Osteoblast (primary cell): ENCODE measurements at regions not wholly inside any gene's neighbourhood (a gene's known extent, or its start where the extent isn't known, plus 50 kb on each side); places are given as distances from the start of the nearest gene placed in this dataset.

Source experiments
- DNase-seq: peaks from one replicate; pipeline ENCODE4 v3.0.0; 2011; ENCODE audit warnings: low spot score, mixed read lengths; ENCODE audit not compliant: insufficient read length; ENCODE audit errors: missing footprints
- H2AFZ ChIP-seq: 2 replicates; pipeline ENCODE4 v1.6.0; 2011; ENCODE audit warnings: mild to moderate bottlenecking, low read length
- H3K27ac ChIP-seq: 2 replicates; pipeline ENCODE4 v1.5.1; 2011; ENCODE audit warnings: mild to moderate bottlenecking, low read depth, low read length, moderate library complexity
- H3K27me3 ChIP-seq: 2 replicates; pipeline ENCODE4 v1.6.0; 2012; ENCODE audit warnings: mild to moderate bottlenecking, control low read depth, inconsistent platforms, low read length, moderate library complexity; ENCODE audit not compliant: insufficient read depth
- H3K36me3 ChIP-seq: 2 replicates; pipeline ENCODE4 v1.5.1; 2011; ENCODE audit warnings: mild to moderate bottlenecking, low read length, control low read depth, moderate library complexity; ENCODE audit not compliant: insufficient read depth
- H3K4me1 ChIP-seq: 2 replicates; pipeline ENCODE4 v1.5.1; 2011; ENCODE audit warnings: mild to moderate bottlenecking, low read length, control low read depth, moderate library complexity; ENCODE audit not compliant: insufficient read depth
- H3K4me2 ChIP-seq: 2 replicates; pipeline ENCODE4 v1.6.0; 2011; ENCODE audit warnings: mild to moderate bottlenecking, low read length; ENCODE audit not compliant: insufficient read depth
- H3K4me3 ChIP-seq: fragments of 200-600 bp; sonication (generic); 3 replicates; pipeline ENCODE4 v1.5.1; 2012; ENCODE audit warnings: mild to moderate bottlenecking, low read length, inconsistent platforms; ENCODE audit not compliant: insufficient read depth
- H3K79me2 ChIP-seq: 2 replicates; pipeline ENCODE4 v1.6.0; 2012; ENCODE audit warnings: mild to moderate bottlenecking, low read length, control low read depth, inconsistent platforms; ENCODE audit not compliant: insufficient read depth
- H3K9me3 ChIP-seq: 2 replicates; pipeline ENCODE4 v1.5.1; 2011; ENCODE audit warnings: low read depth, low read length, control low read depth
- H4K20me1 ChIP-seq: 2 replicates; pipeline ENCODE4 v1.6.0; 2012; ENCODE audit warnings: mild to moderate bottlenecking, low read length, control low read depth; ENCODE audit not compliant: insufficient read depth
- TF ChIP-seq, protein P1 (sequence below): IDR thresholded peaks from 2 replicates; pipeline ENCODE4 v1.5.1; 2011; ENCODE audit warnings: mild to moderate bottlenecking, low read depth, low read length, moderate library complexity; ENCODE audit errors: extremely low read depth

DNA sequence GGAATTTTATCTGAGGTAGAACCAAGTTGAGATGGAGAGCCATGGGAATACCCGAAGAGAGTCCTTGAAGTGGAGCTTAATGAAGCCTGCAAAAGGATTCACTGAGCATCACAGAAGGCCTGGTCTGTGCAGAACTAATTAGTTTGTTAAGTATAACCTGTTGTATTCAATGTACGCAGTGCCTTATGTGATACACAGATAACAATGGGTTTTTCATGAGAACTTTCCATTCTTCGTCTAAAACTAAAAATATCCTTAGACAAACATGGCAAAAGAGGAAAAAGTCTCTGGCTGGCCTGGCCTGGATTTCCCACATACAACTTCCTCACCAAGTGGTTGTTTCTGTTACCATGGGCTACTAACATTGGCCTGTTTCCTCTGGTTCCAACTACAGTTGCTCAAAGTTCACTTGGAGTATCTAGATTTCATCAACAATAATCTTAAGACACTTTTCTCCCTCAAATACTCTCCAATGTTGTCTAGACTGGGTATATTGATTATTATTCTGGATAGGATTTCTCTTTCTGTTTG, 237.6 kb upstream of the ZNF462 start:
- no peak for DNase-seq
- H3K79me2 ChIP-seq: no peaks in the 10 kb centered on the region
- H2AFZ ChIP-seq: no peak overlapping the region
- H3K4me3 ChIP-seq: no peak overlapping the region
- H4K20me1 ChIP-seq: no peaks in the 10 kb centered on the region
- H3K27ac ChIP-seq: no peak overlapping the region
- H3K27me3 ChIP-seq: no peaks in the 10 kb centered on the region
- no peaks in the 10 kb centered on the region for H3K9me3 ChIP-seq
- H3K4me2 ChIP-seq: no peak overlapping the region
- TF ChIP-seq, protein P1, sequence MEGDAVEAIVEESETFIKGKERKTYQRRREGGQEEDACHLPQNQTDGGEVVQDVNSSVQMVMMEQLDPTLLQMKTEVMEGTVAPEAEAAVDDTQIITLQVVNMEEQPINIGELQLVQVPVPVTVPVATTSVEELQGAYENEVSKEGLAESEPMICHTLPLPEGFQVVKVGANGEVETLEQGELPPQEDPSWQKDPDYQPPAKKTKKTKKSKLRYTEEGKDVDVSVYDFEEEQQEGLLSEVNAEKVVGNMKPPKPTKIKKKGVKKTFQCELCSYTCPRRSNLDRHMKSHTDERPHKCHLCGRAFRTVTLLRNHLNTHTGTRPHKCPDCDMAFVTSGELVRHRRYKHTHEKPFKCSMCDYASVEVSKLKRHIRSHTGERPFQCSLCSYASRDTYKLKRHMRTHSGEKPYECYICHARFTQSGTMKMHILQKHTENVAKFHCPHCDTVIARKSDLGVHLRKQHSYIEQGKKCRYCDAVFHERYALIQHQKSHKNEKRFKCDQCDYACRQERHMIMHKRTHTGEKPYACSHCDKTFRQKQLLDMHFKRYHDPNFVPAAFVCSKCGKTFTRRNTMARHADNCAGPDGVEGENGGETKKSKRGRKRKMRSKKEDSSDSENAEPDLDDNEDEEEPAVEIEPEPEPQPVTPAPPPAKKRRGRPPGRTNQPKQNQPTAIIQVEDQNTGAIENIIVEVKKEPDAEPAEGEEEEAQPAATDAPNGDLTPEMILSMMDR: no peak
- no peaks in the 10 kb centered on the region for H3K4me1 ChIP-seq
- no peaks in the 10 kb centered on the region for H3K36me3 ChIP-seq

DNA sequence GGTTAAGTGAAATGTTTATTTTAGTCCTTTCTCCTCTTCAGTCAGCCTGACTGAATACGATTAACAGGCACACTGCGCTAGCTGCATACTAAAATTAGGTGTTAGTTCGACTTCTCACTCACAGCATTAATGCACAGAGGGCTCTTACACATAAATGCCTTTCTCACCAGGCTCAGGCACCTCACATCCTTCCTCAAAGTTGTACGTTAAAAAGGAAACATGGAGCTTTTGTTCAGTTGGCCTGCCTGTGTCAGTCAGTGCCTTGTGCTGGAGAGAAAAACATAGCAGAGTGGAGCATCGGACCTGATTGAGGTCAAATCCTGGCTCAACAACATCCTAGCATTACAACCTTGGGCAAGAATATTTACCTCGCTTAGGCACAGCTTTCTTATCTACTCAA, 236.0 kb upstream of the ZNF462 start:
- no peaks in the 10 kb centered on the region for H3K27me3 ChIP-seq
- no peaks in the 10 kb centered on the region for H3K36me3 ChIP-seq
- H3K4me2 ChIP-seq: no peak overlapping the region
- no peak for DNase-seq
- H2AFZ ChIP-seq: no peak overlapping the region
- TF ChIP-seq, protein P1: no peak
- no peaks in the 10 kb centered on the region for H3K9me3 ChIP-seq
- no peaks in the 10 kb centered on the region for H4K20me1 ChIP-seq
- H3K79me2 ChIP-seq: no peaks in the 10 kb centered on the region
- no peak overlapping the region for H3K4me3 ChIP-seq
- no peak overlapping the region for H3K27ac ChIP-seq
- no peaks in the 10 kb centered on the region for H3K4me1 ChIP-seq

DNA sequence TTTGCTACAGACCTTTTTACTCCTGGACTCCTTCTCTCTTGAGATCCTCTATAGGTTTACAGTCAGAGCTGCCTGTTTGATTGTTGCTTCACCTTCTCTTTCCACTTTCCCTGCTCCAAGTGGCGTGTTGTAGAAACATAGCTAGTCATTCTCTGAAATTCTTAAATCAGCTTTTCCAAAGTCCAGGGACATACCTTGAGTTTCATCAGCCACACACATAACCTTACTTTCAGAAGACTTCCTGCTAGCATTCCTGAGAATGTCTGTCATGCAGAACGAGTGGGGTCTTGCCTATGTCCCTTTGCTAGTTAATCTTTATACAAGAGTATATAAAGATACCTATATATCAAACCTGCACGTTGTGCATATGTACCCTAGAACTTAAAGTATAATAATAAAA, 230.3 kb upstream of the ZNF462 start:
- H3K27ac ChIP-seq: no peak overlapping the region
- DNase-seq: no peak
- no peaks in the 10 kb centered on the region for H3K27me3 ChIP-seq
- TF ChIP-seq, protein P1: no peak
- H2AFZ ChIP-seq: no peak overlapping the region
- no peaks in the 10 kb centered on the region for H3K4me1 ChIP-seq
- no peaks in the 10 kb centered on the region for H3K79me2 ChIP-seq
- no peak overlapping the region for H3K4me3 ChIP-seq
- H3K4me2 ChIP-seq: no peak overlapping the region
- H3K36me3 ChIP-seq: no peaks in the 10 kb centered on the region
- no peaks in the 10 kb centered on the region for H4K20me1 ChIP-seq
- H3K9me3 ChIP-seq: no peaks in the 10 kb centered on the region

DNA sequence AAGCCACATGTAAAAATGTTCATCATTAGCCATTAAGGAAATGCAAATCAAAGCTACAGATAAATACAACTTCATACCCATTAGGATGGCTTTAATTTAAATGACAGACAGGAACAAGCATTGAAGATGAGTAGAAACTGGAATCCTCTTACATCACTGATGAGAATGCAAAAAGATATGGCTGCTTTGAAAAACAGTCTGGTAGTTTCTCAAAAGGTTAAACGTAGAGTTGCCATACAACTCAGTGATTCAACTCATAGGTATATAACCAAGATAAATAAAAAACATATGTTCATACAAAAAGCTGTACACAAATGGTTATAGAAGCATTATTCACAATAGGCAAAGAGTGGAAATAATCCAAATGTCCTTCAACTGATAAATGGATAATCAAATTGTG, 228.8 kb upstream of the ZNF462 start:
- no peak overlapping the region for H2AFZ ChIP-seq
- H3K27ac ChIP-seq: no peak overlapping the region
- H3K4me1 ChIP-seq: no peaks in the 10 kb centered on the region
- H3K4me3 ChIP-seq: no peak overlapping the region
- no peaks in the 10 kb centered on the region for H3K36me3 ChIP-seq
- H3K4me2 ChIP-seq: no peak overlapping the region
- H3K79me2 ChIP-seq: no peaks in the 10 kb centered on the region
- no peaks in the 10 kb centered on the region for H3K27me3 ChIP-seq
- no peak for DNase-seq
- TF ChIP-seq, protein P1: no peak
- no peaks in the 10 kb centered on the region for H4K20me1 ChIP-seq
- no peaks in the 10 kb centered on the region for H3K9me3 ChIP-seq
